ENCODE measurements at regions not wholly inside any gene's neighbourhood (a gene's known extent, or its start where the extent isn't known, plus 50 kb on each side); places are given as distances from the start of the nearest gene placed in this dataset.

- TF ChIP-seq EED (IDR thresholded peaks at IDR 0.05; ENCODE audit: low read depth) = no peak
- no peak for TF ChIP-seq CTCF (IDR thresholded peaks at IDR 0.05 in 2 of 3, conservative IDR thresholded peaks at IDR 0.05 in 1 of 3; ENCODE audit: control insufficient read depth in 2 of 3, extremely low read depth in 1 of 3, insufficient read depth in 1 of 3, low read depth in 3 of 3, low read length in 3 of 3)
- TF ChIP-seq NR2C2 (IDR thresholded peaks at IDR 0.05; ENCODE audit: borderline replicate concordance, control insufficient read depth, insufficient read length, low read depth) = no peak
- TF ChIP-seq CBX3 (IDR thresholded peaks at IDR 0.05; ENCODE audit: borderline replicate concordance, low read depth) = no peak
- TF ChIP-seq CBX5 (IDR thresholded peaks at IDR 0.05; ENCODE audit: low read depth) = no peak
- TF ChIP-seq JUNB (IDR thresholded peaks at IDR 0.05) = no peak
- TF ChIP-seq REST (IDR thresholded peaks at IDR 0.05; ENCODE audit: low read depth, low read length) = no peak
- TF ChIP-seq RB1 (IDR thresholded peaks at IDR 0.05; ENCODE audit: borderline replicate concordance) = no peak
- no peak for TF ChIP-seq KAT2A (conservative IDR thresholded peaks at IDR 0.05; ENCODE audit: control insufficient read depth, low read depth, low read length)
- TF ChIP-seq BHLHE40 (IDR thresholded peaks at IDR 0.05; ENCODE audit: borderline replicate concordance in 1 of 2, low read depth in 2 of 2, low read length in 1 of 2) = no peak
- no peak for TF ChIP-seq CREB1 (IDR thresholded peaks at IDR 0.05; ENCODE audit: low read depth)
- TF ChIP-seq BMI1 (IDR thresholded peaks at IDR 0.05; ENCODE audit: borderline replicate concordance) = no peak
- TF ChIP-seq GABPA (IDR thresholded peaks at IDR 0.05; ENCODE audit: low read depth) = no peak
Measured at GRCh38 chr14:87508333-87508732, 484.6 kb downstream of the GALC start.
